GM21717 (cell line): ENCODE measurements at regions not wholly inside any gene's neighbourhood (a gene's known extent, or its start where the extent isn't known, plus 50 kb on each side); places are given as distances from the start of the nearest gene placed in this dataset.

Experiments used
- ATAC-seq: cut with Tn5 transposase; IDR thresholded peaks from one replicate; pipeline ENCODE4 v1.9.1; 2021; ENCODE audit warnings: mild to moderate bottlenecking, moderate library complexity; ENCODE audit not compliant: unreplicated experiment

DNA sequence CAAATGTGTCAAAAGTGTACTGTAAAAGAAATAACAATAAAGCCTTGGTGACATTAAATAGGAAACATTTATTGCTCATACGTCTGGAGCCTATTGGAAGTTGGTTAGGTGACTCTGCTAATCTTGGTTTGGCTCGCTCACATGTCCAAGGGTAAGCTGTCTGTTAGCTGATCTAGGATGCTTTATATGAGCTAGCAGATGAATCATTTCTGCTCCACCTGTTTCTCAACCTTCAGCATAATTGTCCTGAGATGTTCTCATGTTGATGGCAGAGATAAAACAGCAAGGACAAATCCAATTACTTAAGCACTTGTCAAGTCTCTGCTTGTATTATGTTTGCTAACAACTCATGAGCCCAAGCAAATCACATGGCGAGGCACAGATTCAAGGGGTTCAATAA lies 56.0 kb upstream of the CD53 start:
- no peak for ATAC-seq

DNA sequence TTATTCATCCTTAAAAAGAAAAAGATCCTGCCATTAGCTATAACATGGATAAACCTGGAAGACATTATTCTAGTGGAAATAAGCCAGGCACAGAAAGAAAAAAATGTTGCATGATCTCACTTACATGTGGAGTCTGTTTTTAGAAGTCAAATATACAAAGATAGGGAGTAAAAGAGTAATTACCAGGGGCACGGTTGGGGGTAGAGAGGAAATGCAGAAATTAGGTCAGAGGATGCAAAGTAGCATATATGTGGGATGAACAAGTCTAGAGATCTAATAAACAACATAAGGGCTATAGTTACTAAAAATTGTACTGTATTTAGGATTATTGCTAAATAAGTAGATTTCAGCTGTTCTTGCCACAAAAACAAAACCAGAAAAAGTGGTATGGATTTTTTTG lies 61.4 kb upstream of the CD53 start:
- ATAC-seq, result no peak

DNA sequence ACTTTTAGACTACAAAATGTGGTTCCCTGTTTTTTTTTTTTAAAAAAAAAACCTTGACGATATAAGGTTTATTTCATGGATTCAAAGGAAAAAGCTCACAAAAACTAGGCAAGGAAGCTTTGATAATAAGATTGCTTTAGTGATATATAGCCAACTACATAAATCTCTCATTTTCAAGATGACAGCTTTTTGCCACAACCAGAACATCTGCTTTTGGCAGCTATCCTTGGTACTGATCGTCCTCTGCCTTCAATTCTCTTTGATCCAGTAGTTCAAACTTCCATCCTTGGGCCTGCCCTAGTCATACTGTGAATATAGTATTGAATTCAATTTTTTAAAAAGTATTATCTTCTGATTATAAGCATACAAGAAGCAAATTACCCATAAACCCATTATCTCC lies 72.9 kb upstream of the CD53 start:
- no peak for ATAC-seq

DNA sequence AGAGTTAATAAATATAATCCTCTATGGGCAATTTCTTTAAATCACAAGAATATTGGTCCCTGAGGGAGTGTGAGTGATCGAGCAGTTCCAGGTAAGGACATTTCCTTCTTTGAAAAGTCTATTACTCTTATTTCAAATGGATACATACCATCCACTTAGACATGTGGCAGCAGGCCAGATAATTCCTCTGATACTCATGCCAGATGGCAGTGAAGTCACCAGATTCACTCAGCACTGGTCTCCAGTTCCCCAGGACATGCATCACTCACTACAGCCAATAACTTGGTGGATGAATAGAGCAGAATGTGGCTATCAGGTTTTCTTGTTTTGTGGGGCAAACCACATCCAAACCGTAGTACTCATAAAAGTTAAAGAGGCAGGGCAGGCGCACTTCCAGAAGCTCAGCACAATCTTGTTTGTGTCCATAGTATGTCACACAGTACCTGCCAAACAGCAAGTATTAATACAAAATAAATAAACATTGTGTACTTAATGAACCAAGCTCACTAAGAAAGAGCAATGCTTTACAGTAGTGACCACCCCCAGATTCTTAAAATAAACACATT lies 74.2 kb upstream of the CD53 start:
- ATAC-seq, result no peak

DNA sequence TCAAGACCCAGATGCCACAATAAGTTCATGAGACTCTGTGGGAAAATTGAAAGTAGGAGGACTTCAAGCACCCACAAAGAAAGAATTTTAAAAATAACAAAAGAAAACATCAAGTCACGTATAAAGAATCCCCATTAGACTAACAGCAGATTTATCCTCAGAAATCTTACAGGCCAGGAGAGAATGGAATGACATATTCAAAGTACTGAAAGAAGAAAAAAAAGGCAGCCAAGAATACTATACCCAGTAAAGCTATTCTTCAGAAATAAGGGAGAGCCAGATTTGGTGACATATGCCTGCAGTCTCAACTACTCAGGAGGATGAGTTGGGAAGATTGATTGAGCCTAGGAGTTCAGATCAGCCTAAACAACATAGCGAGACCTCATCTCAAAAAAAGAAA lies 84.3 kb upstream of the CD53 start:
- ATAC-seq, result no peak

DNA sequence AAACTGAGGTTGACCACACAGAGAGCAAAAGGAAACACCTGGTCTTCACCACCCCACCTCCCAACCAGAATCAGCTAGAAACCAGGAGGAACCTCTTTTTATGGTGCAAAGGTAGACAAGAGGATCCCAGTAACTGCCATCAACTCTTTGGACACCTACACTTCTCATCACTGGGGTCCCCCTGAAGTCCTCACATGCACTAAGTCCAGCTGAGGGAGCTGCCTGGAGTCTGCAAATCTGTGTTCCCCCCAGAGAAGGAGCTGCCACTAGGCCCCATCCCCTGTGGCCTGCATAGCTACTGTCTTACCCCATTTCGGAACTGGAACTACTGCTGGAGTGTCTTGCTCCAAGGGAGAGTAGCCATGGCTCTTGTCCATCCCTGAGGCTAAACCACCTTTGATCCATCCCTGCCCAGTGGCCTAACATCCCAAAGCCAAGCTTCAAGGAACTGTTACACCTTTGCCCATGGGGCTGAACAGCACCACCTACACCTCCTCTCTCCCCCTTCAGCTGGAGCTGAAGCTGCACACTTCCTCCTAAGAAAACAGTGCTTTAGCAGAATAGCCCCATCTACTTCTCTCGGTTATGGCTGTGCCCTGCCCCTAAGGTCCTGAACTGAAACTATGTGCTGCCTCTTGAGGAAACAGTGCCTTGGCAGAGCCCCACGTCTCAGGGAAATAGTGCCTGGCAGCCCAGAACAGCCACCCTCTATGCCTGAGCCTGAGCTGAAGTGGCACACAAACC lies 85.4 kb upstream of the CD53 start:
- ATAC-seq, result peak; percentile 80

DNA sequence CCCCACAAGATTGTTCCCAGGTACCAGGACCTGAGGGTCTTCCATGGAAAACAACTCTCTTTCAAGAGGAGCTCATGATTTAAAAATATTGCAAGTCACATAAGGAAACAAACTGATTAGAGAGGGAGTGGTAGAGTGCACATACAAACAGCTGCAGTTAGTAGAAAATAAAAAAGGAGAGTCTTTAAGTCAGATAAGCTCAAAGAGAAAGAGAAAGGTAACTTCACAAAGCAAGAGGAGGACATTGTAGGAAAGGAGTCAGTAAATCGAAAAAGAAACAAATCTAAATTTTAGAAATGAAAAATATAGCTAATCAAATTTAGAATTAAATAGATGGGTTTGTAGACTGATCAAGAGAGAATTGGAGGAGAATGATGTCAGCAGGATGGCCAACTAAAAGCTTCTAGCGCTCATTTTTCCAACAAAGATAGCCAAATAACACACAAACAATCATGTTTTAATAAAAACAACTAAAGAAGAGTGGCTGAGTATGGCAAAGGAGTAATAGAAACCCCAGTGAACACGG lies 86.1 kb upstream of the CD53 start:
- ATAC-seq, result peak; percentile 39

DNA sequence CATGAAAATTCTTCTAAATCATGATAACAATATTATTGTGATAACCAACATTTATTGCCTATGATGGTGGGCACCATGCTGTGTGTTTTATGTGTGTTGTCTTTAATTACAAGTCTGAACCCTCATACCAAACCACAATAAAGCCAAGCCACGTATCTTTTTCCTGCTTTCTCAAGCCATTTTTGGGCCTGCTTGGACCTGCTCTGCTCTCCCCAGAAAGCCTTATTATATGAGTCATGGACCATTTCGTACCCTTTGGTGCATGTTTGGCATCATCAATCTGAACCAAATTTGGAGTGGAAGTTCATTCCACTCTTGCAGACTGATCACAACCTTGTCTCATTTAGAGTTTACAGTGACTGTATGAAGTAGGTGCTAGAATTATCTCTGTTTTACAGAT lies 87.3 kb upstream of the CD53 start:
- ATAC-seq, result no peak

DNA sequence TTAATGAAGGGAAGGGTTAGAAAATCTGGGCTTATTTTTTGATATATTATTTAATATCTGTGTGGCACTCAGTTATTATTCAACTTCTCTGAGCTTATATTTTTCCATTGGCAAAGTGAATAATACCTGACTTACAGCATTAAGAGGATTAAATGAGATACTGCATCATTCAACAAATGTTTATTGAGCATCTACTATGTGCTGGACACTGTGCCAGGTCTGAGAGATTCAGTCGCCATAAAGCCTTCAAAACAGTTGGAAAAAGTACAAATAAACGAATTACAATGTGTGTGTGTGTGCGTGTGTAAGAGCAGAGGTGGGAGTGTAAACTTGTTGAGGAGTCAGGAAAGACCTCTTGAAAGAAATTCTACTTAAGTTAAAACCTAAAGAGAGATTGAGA lies 87.9 kb upstream of the CD53 start:
- ATAC-seq, result no peak

DNA sequence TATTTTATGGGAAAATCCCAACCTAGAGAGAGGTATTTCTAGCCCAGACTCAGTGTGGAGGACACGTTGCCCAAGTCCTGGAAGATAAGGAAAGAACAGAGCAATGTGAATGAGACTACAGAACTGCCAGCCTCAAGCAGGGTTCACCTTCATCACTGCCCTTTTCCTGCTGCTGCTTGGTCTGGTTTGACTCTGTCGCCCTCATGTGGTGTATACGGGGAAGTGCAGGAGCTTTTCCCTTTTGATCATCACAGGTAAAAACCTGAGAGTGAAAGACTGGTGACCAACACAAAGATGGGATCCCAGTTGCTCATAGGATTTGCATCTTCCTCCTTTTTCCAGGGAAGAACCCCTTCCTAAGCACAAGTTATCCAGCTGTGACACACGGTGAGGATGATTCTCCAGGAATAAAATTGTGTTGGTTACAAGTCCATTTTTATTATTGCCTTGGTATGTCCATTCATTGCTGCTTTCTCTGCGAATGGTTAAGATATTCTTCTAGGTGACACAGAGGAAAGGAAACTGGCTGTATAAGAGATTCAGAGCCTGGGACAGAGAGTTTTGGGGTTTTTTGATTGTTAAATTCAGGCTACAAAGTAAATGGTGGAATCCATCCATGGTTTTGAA lies 89.5 kb upstream of the CD53 start:
- ATAC-seq, result no peak

DNA sequence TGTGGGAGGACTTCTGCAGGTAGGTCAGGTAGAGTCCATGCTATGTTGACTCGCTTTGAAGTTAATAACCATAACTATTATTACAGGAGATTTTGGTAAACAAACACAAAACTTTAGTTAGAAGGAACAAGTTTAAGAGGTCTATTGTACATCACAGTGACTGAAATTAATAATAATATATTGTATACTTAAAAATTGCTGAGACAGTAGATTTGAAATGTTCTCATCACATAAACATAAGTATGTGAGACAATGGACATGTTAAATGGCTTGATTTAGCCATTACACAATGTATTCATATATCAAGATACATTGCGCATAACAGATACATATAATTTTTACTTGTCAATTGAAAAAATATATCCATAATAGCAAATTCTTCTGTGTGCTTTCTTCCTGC lies 91.4 kb upstream of the CD53 start:
- no peak for ATAC-seq

DNA sequence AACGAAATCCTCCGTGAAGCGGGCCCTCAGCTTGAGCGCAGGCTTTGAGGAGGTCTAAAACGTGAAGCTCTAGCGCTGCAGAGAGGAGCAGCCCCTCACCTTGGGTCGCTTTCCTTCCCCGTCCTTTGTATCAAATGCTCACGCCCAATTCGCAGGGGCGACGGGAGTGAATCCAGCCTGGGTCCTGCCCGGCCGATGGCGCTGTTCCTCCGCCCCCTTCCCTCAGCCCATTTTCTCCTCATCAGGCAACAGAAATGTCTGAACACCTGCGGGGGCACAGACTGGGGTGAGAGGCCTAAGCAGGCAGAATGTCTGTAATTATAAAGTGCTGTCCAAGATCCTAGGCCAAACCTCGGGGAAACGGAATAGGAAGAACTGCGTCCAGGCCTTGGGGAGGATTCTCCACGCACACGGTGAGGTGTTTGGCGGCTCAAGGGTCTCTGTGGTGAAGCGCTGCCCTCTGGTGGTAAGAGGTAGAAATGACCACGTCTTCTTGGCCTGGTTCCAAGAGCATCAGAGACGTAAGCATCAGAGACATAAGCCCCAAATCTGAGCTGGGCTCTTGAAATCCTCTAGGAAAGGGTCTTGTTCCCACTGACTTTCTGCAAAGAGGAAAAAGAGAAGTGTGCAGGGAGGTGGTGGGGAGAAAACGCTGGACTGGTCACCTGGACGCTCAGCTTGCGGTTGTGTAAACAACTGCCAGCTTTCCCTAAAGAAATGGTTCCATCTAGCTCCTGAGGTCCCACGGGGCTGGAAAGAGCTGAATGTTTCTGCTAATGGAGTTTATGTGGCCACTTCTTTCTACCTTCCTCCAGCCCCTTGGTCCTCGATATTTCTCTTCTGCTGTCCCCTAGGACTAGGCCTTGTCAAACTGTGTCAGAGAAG lies 92.1 kb upstream of the CD53 start:
- no peak for ATAC-seq

DNA sequence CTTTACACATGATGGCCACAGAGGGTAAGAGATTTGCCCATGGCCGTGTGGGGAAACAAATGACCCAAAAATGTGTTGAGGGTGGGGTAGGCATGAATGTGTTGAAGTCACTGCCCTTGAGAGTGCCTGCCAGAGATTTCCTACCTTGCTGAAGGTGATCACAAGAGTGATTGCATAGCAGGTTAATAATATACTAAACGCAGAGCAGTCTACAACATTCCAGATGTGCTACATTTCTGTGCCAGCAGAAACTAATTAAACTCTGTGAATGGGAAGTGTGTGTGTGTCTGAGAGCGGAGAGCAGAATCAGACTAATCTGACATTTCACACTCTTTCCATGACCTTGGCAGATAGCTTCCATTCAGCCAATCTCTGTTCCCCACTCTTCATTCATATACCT lies 93.3 kb upstream of the CD53 start:
- ATAC-seq, result no peak

DNA sequence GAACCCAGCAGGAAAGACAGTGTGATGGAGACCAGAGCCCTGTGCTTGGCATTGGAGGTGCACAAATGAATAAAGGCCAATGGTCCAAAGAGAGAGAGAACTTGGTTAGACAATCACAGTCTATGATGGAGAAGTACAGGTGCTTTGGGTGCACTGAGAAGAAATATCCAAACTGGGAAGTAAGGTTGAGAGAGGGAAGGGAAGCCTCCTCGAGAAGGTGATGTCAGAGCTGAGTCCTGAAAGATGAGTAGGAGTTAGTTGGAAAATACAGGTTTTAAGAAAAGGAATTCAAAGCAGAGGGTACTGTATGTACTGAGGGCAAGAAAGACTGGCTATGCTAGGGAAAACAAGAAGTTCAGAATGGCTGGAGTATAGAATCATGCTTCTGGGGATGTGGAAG lies 94.1 kb upstream of the CD53 start:
- no peak for ATAC-seq

DNA sequence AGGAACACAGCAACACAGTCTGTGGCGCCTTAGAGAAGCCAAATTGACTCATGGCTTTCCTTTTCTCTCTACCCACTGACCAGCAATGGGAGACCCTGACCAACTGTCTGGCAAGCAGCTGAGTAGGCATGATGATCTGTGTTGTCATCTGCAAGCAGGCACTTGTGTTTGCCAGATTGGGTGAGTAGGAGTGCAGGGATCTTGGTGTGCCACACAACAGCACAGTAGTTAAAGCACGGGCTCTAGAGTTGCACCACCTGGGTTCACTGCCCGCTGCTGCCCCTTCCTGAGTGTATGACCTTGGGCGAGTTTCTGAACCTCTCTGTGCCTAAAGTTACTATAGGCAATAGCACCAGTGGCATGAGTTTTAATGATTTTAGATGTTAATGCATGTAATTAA lies 95.7 kb upstream of the CD53 start:
- no peak for ATAC-seq

DNA sequence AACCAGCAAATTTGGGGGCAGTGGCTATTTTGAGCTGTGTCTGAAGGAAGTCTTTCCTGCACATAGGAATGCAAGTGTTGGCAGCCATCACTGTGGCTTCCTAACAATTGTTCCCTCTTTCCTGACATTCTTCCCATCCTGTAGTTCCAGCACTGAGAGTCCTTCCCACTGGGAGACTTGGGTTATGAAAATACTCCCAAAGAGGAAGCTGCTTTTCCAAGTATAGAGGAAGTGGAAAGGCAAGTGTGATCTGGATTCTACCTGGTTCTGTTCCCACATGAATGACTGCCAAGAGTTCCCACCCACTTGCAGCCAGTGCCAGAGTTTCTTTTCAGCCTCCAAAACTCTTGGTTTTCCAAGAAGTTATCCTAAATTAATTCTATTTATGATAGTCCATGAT lies 98.5 kb upstream of the CD53 start:
- no peak for ATAC-seq

DNA sequence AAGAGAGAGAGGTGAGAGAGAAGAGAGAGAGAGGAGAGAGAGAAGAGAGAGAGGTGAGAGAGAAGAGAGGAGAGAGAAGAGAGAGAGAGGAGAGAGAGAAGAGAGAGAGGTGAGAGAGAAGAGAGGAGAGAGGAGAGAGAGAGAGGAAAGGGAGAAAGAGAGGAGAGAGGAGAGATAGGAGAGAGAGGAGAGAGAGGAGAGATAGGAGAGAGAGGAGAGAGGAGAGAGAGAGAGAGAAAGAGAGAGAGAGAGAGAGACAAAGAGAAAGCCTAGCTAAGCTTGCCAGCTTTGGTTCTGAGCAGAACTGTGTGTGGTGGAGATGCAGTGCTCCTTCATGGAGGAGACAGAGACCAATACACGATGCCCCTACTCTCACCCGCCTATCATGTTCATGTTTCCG lies 99.1 kb upstream of the KCNA3 start:
- ATAC-seq, result no peak

DNA sequence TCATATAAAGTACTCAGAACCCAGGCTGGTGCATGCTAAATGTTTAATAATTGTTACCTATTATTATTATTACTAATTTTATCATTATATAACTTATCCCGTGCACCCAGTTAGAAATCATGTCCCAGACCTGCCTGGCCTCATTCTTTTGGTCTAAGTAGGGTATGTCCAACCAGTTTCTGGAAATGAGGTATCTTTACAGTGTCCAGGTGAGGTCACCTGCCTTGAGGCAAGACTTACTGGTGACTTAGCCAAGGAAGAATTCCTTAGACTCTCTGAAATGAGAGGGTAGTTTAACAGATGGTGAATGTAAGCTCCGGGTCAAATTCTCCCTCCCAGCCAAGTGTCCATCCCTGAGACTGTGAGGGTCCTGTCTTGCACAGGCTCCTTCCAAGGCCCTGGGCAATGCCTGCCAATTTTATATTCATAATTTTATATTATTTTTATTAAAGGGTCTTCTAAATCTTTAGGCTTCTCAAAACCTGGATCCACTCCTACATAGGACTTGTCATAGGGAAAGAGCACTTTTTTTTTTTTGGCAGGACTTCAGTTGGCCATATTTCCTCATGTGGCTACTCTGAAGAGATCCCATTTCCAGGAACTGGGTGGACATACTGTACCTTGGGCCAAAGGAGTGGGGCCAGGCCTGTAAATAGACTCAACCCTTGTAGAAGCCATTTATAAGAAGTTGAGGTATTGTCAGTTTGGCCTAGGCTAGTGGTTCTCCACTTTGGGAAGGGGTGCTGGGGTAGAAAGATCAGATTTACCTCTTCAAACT lies 96.7 kb upstream of the KCNA3 start:
- ATAC-seq, result no peak

DNA sequence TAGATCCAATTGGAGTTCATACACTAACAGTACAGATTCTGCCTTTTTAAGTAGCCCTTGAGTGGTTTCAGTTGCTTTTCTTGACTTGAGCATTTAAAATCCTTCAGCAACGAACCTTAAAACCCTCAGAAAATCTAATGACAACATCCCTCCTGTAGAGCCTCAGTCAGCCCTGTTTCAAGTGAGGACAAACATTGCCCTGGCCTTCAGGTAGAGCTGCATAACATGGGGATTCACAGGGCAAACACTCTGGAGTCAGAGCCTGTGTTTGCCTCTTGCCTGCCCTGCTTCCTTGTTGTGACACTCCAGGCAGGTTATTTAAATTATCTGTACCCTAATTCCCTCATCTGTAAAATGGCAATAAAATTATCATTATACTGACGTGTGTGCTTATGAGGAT lies 96.1 kb upstream of the KCNA3 start:
- ATAC-seq, result no peak

DNA sequence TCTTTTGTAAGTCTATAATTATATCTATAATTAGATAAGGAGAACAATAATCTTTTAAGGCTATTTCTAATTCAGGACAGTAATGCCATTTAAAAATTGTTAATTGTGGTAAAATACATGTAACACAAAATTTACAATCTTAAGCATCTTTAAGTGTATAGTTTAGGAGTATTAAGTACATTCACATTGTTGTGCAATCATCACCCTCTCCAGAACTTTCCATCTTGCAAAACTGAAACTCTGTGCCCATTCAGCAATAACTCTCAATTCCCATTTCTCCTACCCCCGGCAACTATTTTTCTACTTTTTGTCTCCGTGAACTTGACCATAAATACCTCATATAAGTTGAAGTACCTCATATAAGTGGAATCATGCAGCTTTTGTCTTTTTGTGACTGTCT lies 93.9 kb upstream of the KCNA3 start:
- no peak for ATAC-seq

DNA sequence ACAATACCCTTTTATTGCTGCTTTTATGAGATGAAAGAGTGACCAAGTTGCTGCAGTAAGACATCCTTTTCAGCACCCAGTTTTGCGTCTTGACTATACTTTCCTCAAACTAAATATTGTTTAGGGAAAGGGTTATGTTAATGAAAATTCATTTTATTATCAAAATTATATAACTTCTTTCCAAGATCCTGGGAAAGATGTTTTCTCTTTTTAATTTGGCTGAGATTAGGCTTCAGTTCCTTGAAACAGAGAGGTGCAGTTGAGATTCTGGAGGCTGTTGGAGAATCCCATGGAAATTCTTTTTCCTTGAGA lies 91.6 kb upstream of the KCNA3 start:
- ATAC-seq, result no peak
